ENCODE measurements at regions not wholly inside any gene's neighbourhood (a gene's known extent, or its start where the extent isn't known, plus 50 kb on each side); places are given as distances from the start of the nearest gene placed in this dataset.

DNA sequence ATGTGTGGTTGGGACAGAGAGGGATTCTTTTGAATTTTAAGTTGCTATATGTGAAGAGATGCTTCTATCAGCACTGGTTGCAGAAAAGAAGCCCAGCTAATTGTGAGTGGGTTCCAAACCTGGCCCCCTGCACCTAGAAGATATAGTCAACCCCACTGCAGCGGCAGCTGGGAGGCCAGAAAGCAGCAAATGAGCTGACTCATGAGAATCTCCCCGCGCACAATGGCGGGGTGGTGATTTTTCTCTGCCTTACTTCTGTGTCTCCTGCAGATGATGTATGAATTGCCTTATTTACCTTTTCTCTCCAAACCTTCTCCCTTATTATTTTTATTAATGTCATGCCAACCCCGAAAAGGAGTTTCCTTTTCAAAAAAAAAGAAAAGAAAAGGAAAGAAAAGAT is 89.7 kb downstream of the MAF start:
- no peak for TF ChIP-seq EGR1 (IDR thresholded peaks at IDR 0.05; ENCODE audit: low read depth in 2 of 2)
- no peak for TF ChIP-seq GABPA (IDR thresholded peaks at IDR 0.05 in 1 of 2, conservative IDR thresholded peaks at IDR 0.05 in 1 of 2)
- TF ChIP-seq, protein P1, sequence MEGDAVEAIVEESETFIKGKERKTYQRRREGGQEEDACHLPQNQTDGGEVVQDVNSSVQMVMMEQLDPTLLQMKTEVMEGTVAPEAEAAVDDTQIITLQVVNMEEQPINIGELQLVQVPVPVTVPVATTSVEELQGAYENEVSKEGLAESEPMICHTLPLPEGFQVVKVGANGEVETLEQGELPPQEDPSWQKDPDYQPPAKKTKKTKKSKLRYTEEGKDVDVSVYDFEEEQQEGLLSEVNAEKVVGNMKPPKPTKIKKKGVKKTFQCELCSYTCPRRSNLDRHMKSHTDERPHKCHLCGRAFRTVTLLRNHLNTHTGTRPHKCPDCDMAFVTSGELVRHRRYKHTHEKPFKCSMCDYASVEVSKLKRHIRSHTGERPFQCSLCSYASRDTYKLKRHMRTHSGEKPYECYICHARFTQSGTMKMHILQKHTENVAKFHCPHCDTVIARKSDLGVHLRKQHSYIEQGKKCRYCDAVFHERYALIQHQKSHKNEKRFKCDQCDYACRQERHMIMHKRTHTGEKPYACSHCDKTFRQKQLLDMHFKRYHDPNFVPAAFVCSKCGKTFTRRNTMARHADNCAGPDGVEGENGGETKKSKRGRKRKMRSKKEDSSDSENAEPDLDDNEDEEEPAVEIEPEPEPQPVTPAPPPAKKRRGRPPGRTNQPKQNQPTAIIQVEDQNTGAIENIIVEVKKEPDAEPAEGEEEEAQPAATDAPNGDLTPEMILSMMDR (IDR thresholded peaks at IDR 0.05; ENCODE audit: low read depth, low read length, missing input control): no peak
- no peak for TF ChIP-seq HNF4G (IDR thresholded peaks at IDR 0.05)
- no peak for TF ChIP-seq SP1 (IDR thresholded peaks at IDR 0.05)
- TF ChIP-seq FOXA1 (IDR thresholded peaks at IDR 0.05): no peak
- no peak for TF ChIP-seq TAF1 (conservative IDR thresholded peaks at IDR 0.05)
- TF ChIP-seq, protein P2, sequence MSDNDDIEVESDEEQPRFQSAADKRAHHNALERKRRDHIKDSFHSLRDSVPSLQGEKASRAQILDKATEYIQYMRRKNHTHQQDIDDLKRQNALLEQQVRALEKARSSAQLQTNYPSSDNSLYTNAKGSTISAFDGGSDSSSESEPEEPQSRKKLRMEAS (IDR thresholded peaks at IDR 0.05): no peak
- TF ChIP-seq, protein P3, sequence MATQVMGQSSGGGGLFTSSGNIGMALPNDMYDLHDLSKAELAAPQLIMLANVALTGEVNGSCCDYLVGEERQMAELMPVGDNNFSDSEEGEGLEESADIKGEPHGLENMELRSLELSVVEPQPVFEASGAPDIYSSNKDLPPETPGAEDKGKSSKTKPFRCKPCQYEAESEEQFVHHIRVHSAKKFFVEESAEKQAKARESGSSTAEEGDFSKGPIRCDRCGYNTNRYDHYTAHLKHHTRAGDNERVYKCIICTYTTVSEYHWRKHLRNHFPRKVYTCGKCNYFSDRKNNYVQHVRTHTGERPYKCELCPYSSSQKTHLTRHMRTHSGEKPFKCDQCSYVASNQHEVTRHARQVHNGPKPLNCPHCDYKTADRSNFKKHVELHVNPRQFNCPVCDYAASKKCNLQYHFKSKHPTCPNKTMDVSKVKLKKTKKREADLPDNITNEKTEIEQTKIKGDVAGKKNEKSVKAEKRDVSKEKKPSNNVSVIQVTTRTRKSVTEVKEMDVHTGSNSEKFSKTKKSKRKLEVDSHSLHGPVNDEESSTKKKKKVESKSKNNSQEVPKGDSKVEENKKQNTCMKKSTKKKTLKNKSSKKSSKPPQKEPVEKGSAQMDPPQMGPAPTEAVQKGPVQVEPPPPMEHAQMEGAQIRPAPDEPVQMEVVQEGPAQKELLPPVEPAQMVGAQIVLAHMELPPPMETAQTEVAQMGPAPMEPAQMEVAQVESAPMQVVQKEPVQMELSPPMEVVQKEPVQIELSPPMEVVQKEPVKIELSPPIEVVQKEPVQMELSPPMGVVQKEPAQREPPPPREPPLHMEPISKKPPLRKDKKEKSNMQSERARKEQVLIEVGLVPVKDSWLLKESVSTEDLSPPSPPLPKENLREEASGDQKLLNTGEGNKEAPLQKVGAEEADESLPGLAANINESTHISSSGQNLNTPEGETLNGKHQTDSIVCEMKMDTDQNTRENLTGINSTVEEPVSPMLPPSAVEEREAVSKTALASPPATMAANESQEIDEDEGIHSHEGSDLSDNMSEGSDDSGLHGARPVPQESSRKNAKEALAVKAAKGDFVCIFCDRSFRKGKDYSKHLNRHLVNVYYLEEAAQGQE (IDR thresholded peaks at IDR 0.05): no peak
- TF ChIP-seq, protein P4, sequence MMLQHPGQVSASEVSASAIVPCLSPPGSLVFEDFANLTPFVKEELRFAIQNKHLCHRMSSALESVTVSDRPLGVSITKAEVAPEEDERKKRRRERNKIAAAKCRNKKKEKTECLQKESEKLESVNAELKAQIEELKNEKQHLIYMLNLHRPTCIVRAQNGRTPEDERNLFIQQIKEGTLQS (IDR thresholded peaks at IDR 0.05): no peak
